A673 (cell line): ENCODE measurements at regions not wholly inside any gene's neighbourhood (a gene's known extent, or its start where the extent isn't known, plus 50 kb on each side); places are given as distances from the start of the nearest gene placed in this dataset.

Experiments
- EZH2 ChIP-seq: fragments of 200-600 bp; sonication (generic); IDR thresholded peaks from 2 replicates; pipeline ENCODE4 v1.6.1; 2017; ENCODE audit warnings: borderline replicate concordance, low read depth, mild to moderate bottlenecking, mixed read lengths, antibody characterized with exemption, low read length; ENCODE audit not compliant: poor library complexity, severe bottlenecking
- TF ChIP-seq, protein P1 (sequence below): fragments of 300-800, 200-600 bp; sonication (generic); conservative IDR thresholded peaks from 2 replicates; pipeline ENCODE4 v1.5.1; 2017; ENCODE audit warnings: low read depth, mild to moderate bottlenecking, antibody characterized with exemption, low read length, moderate library complexity, mixed read lengths

DNA sequence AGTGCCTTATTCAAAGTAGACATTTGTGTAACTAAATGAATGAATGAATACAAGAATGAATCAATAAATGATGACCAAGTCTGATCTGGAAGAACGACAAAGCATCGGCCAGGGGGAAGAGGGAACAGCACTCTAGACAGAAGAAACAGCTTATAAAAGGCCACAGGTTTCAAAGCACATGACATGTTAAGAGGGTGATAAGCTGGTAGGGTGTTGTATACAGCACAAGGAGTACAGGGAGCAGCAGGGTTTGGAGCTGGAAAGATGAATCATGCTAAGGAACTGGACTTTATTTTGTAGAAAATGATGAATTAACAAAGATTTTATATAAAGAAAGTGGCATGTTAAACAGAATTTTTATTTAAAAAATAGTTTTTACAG lies 302.5 kb downstream of the NUAK1 start:
- TF ChIP-seq, protein P1, sequence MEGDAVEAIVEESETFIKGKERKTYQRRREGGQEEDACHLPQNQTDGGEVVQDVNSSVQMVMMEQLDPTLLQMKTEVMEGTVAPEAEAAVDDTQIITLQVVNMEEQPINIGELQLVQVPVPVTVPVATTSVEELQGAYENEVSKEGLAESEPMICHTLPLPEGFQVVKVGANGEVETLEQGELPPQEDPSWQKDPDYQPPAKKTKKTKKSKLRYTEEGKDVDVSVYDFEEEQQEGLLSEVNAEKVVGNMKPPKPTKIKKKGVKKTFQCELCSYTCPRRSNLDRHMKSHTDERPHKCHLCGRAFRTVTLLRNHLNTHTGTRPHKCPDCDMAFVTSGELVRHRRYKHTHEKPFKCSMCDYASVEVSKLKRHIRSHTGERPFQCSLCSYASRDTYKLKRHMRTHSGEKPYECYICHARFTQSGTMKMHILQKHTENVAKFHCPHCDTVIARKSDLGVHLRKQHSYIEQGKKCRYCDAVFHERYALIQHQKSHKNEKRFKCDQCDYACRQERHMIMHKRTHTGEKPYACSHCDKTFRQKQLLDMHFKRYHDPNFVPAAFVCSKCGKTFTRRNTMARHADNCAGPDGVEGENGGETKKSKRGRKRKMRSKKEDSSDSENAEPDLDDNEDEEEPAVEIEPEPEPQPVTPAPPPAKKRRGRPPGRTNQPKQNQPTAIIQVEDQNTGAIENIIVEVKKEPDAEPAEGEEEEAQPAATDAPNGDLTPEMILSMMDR, result no peak
- TF ChIP-seq EZH2, result no peak
